ENCODE measurements at regions not wholly inside any gene's neighbourhood (a gene's known extent, or its start where the extent isn't known, plus 50 kb on each side); places are given as distances from the start of the nearest gene placed in this dataset.

- no peak for TF ChIP-seq EZH2 (IDR thresholded peaks at IDR 0.05; ENCODE audit: borderline replicate concordance, insufficient read depth, low read length, poor library complexity, severe bottlenecking)
- TF ChIP-seq CTCF (IDR thresholded peaks at IDR 0.05; ENCODE audit: poor library complexity, severe bottlenecking): no peak
- TF ChIP-seq RAD21 (conservative IDR thresholded peaks at IDR 0.05): no peak
- TF ChIP-seq TAF1 (IDR thresholded peaks at IDR 0.05; ENCODE audit: low read depth): no peak
Measured at GRCh38 chr3:166360720-166361119, 523.5 kb upstream of the BCHE start.

Data from neural cell (in vitro differentiated cells).